ENCODE measurements at regions not wholly inside any gene's neighbourhood (a gene's known extent, or its start where the extent isn't known, plus 50 kb on each side); places are given as distances from the start of the nearest gene placed in this dataset.
"Not testable (repeated sequence)": the region's sequence is repeated elsewhere in the genome, so short reads cannot be mapped to it uniquely, and the experiment has no call there.

- Histone ChIP-seq H3K4me1 (ENCODE audit: control insufficient read depth in 1 of 2, insufficient read depth in 2 of 2, low read length in 2 of 2) (no peaks in the 10 kb centered on the region), H3K27ac (ENCODE audit: low read depth, low read length) (no peak overlapping the region), H2BK120ac (ENCODE audit: insufficient read depth, low read length, poor library complexity) (no peak overlapping the region), H4K91ac (ENCODE audit: low read depth, low read length) (no peak overlapping the region), H3K79me2 (ENCODE audit: control insufficient read depth, insufficient read depth, low read length, poor library complexity) (no peaks in the 10 kb centered on the region), H4K8ac (ENCODE audit: low read depth, low read length) (no peak overlapping the region), H3K18ac (ENCODE audit: low read length) (no peak overlapping the region), H3K9me3 (ENCODE audit: insufficient read depth, low read depth, low read length) (no peaks in the 10 kb centered on the region), H4K12ac (ENCODE audit: low read depth, low read length) (no peak overlapping the region), H2AK5ac (ENCODE audit: low read length) (no peak overlapping the region), H3K14ac (ENCODE audit: low read length) (no peak overlapping the region), H2AFZ (ENCODE audit: insufficient read depth, low read length, poor library complexity) (no peak overlapping the region), H3K36me3 (ENCODE audit: control insufficient read depth in 1 of 2, insufficient read depth in 2 of 2, low read length in 2 of 2) (no peaks in the 10 kb centered on the region), H3K27me3 (ENCODE audit: insufficient read depth, low read length) (no peaks in the 10 kb centered on the region), H3K9ac (ENCODE audit: low read length) (no peak overlapping the region), H2BK12ac (ENCODE audit: low read length) (no peak overlapping the region), H3K4me2 (ENCODE audit: low read length) (no peak overlapping the region), H3K79me1 (ENCODE audit: low read length) (no peaks in the 10 kb centered on the region), H3K23ac (ENCODE audit: low read length) (no peak overlapping the region), H2BK5ac (ENCODE audit: low read depth, low read length, poor library complexity) (no peak overlapping the region), H3K4me3 (ENCODE audit: low read depth, low read length) (no peak overlapping the region), H3K4ac (ENCODE audit: low read depth, low read length) (no peak overlapping the region)
- DNase-seq, result peak in 1 of 2 donors; percentile 24
- no CpG with 5 or more reads among the region's 3 CpGs for WGBS (ENCODE audit: extremely low coverage, insufficient coverage, insufficient read length)
These were observed 146.3 kb downstream of the SMIM20 start for GRCh38 chr4:26060286-26060685.

DNA sequence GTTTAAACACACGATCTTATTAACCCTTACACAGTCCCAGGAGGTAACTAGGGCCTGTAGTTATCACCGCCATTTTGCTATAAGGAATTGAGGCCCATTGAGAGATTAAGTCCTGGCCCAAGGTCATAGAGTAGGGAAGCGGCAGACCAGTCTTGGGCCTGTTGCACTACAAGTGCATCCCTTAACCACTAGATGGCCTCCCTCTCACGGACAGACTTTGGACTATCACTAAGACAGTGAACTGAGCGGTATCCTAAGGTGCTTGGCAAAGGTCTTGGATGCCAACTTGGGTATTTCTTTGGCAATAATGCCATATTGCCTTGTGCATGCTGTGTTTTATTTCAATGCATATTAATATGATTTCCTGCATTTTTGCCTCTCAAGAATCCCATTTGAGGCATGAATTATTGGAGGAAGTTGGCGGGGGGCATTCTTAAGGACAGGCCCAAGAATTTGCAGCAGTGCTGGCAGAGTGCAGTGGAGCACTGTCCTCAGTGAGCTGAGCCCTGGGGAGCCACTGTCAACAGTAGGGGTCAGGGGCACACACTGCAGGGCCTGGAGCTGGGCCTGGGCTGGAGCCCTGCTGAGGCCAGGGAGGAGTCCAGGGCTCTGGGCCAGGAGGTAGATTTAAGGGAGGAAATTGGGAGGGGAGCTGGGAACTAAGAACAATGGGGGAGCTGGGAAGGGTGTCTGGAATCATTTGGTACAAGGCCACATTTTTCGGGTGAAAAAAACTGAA lies 147.4 kb downstream of the SMIM20 start:
- H2BK5ac ChIP-seq (ENCODE audit: low read depth, low read length, poor library complexity), result no peak overlapping the region
- no peaks in the 10 kb centered on the region for H3K79me1 ChIP-seq (ENCODE audit: low read length)
- H3K79me2 ChIP-seq (ENCODE audit: control insufficient read depth, insufficient read depth, low read length, poor library complexity), result no peaks in the 10 kb centered on the region
- no peak overlapping the region for H3K9ac ChIP-seq (ENCODE audit: low read length)
- H4K91ac ChIP-seq (ENCODE audit: low read depth, low read length), result no peak overlapping the region
- no peak overlapping the region for H3K18ac ChIP-seq (ENCODE audit: low read length)
- no peak overlapping the region for H3K14ac ChIP-seq (ENCODE audit: low read length)
- no peak overlapping the region for H4K8ac ChIP-seq (ENCODE audit: low read depth, low read length)
- no peak overlapping the region for H3K4ac ChIP-seq (ENCODE audit: low read depth, low read length)
- WGBS (ENCODE audit: extremely low coverage, insufficient coverage, insufficient read length), result no CpG with 5 or more reads among the region's 7 CpGs
- H2BK12ac ChIP-seq (ENCODE audit: low read length), result no peak overlapping the region
- H3K4me2 ChIP-seq (ENCODE audit: low read length), result no peak overlapping the region
- no peaks in the 10 kb centered on the region for H3K36me3 ChIP-seq (ENCODE audit: control insufficient read depth in 1 of 2, insufficient read depth in 2 of 2, low read length in 2 of 2)
- H2BK120ac ChIP-seq (ENCODE audit: insufficient read depth, low read length, poor library complexity), result no peak overlapping the region
- H2AFZ ChIP-seq (ENCODE audit: insufficient read depth, low read length, poor library complexity), result no peak overlapping the region
- DNase-seq, result peak; percentile 36 to 63
- no peaks in the 10 kb centered on the region for H3K9me3 ChIP-seq (ENCODE audit: insufficient read depth, low read depth, low read length)
- no peak overlapping the region for H3K27ac ChIP-seq (ENCODE audit: low read depth, low read length)
- H3K4me1 ChIP-seq (ENCODE audit: control insufficient read depth in 1 of 2, insufficient read depth in 2 of 2, low read length in 2 of 2), result peaks cover 0 to 3% of the 10 kb centered on the region in 2 experiments
- H4K12ac ChIP-seq (ENCODE audit: low read depth, low read length), result no peak overlapping the region
- H3K4me3 ChIP-seq (ENCODE audit: low read depth, low read length), result peak overlapping the region; percentile 43
- no peak overlapping the region for H3K23ac ChIP-seq (ENCODE audit: low read length)
- no peak overlapping the region for H2AK5ac ChIP-seq (ENCODE audit: low read length)
- no peaks in the 10 kb centered on the region for H3K27me3 ChIP-seq (ENCODE audit: insufficient read depth, low read length)

GRCh38 chr4:26062215-26062614 lies 148.2 kb downstream of the SMIM20 start:
- Histone ChIP-seq H3K9me3 (ENCODE audit: insufficient read depth, low read depth, low read length) (no peaks in the 10 kb centered on the region), H2AFZ (ENCODE audit: insufficient read depth, low read length, poor library complexity) (no peak overlapping the region)

GRCh38 chr4:26064009-26064408 lies 150.0 kb downstream of the SMIM20 start:
- H4K12ac ChIP-seq (ENCODE audit: low read depth, low read length); H3K4me1 ChIP-seq (ENCODE audit: control insufficient read depth in 1 of 2, insufficient read depth in 2 of 2, low read length in 2 of 2); H3K23ac ChIP-seq (ENCODE audit: low read length); H3K4ac ChIP-seq (ENCODE audit: low read depth, low read length); H3K27me3 ChIP-seq (ENCODE audit: insufficient read depth, low read length); H3K14ac ChIP-seq (ENCODE audit: low read length); H3K79me1 ChIP-seq (ENCODE audit: low read length); H3K9me3 ChIP-seq (ENCODE audit: insufficient read depth, low read depth, low read length); H3K9ac ChIP-seq (ENCODE audit: low read length); H3K79me2 ChIP-seq (ENCODE audit: control insufficient read depth, insufficient read depth, low read length, poor library complexity); H3K18ac ChIP-seq (ENCODE audit: low read length); H2BK5ac ChIP-seq (ENCODE audit: low read depth, low read length, poor library complexity); H3K27ac ChIP-seq (ENCODE audit: low read depth, low read length); H2AFZ ChIP-seq (ENCODE audit: insufficient read depth, low read length, poor library complexity); H3K4me2 ChIP-seq (ENCODE audit: low read length); H2BK120ac ChIP-seq (ENCODE audit: insufficient read depth, low read length, poor library complexity); H2BK12ac ChIP-seq (ENCODE audit: low read length); H4K91ac ChIP-seq (ENCODE audit: low read depth, low read length); H3K36me3 ChIP-seq (ENCODE audit: control insufficient read depth in 1 of 2, insufficient read depth in 2 of 2, low read length in 2 of 2); H4K8ac ChIP-seq (ENCODE audit: low read depth, low read length); H3K4me3 ChIP-seq (ENCODE audit: low read depth, low read length); DNase-seq; H2AK5ac ChIP-seq (ENCODE audit: low read length): not testable (repeated sequence)
- no CpG with 5 or more reads among the region's 34 CpGs for WGBS (ENCODE audit: extremely low coverage, insufficient coverage, insufficient read length)

More at GRCh38 chr4:26062215-26062614, 148.2 kb downstream of the SMIM20 start:
- Histone ChIP-seq H3K27ac (ENCODE audit: low read depth, low read length) (no peak overlapping the region), H2BK120ac (ENCODE audit: insufficient read depth, low read length, poor library complexity) (no peak overlapping the region), H3K36me3 (ENCODE audit: control insufficient read depth in 1 of 2, insufficient read depth in 2 of 2, low read length in 2 of 2) (no peaks in the 10 kb centered on the region), H3K9ac (ENCODE audit: low read length) (no peak overlapping the region), H2BK12ac (ENCODE audit: low read length) (no peak overlapping the region), H4K91ac (ENCODE audit: low read depth, low read length) (no peak overlapping the region), H3K79me1 (ENCODE audit: low read length) (no peaks in the 10 kb centered on the region), H3K14ac (ENCODE audit: low read length) (no peak overlapping the region), H3K27me3 (ENCODE audit: insufficient read depth, low read length) (no peaks in the 10 kb centered on the region), H3K4me3 (ENCODE audit: low read depth, low read length) (no peak overlapping the region), H3K4me1 (ENCODE audit: control insufficient read depth in 1 of 2, insufficient read depth in 2 of 2, low read length in 2 of 2) (peaks cover 0 to 3% of the 10 kb centered on the region in 2 experiments), H3K23ac (ENCODE audit: low read length) (no peak overlapping the region), H4K8ac (ENCODE audit: low read depth, low read length) (no peak overlapping the region), H3K18ac (ENCODE audit: low read length) (no peak overlapping the region), H3K4ac (ENCODE audit: low read depth, low read length) (no peak overlapping the region), H4K12ac (ENCODE audit: low read depth, low read length) (no peak overlapping the region), H3K79me2 (ENCODE audit: control insufficient read depth, insufficient read depth, low read length, poor library complexity) (no peaks in the 10 kb centered on the region), H2BK5ac (ENCODE audit: low read depth, low read length, poor library complexity) (no peak overlapping the region), H3K4me2 (ENCODE audit: low read length) (no peak overlapping the region), H2AK5ac (ENCODE audit: low read length) (no peak overlapping the region)
- no CpG with 5 or more reads among the region's 2 CpGs for WGBS (ENCODE audit: extremely low coverage, insufficient coverage, insufficient read length)
- DNase-seq, result no peak
